ENCODE measurements at regions not wholly inside any gene's neighbourhood (a gene's known extent, or its start where the extent isn't known, plus 50 kb on each side); places are given as distances from the start of the nearest gene placed in this dataset.

DNA sequence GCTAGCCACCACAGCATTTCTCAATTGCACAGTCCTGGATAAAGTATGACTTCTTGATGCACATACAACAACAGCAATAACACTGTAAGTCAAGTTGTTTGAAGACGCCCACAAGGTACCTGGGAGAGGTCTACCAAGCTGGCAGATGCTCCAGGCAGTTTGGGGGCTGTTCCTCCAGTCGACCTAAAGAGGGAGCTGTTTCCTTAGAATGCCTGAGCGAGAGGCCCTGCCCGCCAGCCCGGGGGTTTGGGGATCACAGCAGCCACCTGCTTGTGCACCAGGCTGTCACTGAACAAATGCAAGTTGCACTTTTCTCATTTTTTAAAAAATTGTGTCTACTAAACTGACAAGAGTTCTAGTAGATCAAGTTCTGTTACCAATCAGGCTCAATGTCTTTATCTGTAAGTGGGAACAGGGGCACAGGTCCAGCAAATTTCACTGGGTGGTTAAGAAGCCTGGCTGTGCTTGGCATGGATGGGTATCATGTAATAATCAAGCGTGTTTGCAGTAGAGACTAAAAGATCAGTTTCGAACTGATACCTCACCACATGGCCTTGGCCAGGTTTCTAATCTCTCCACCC is 193.8 kb upstream of the ADO start:
- Histone ChIP-seq H2BK120ac (ENCODE audit: low read depth, low read length, poor library complexity, severe bottlenecking) (no peak overlapping the region), H3K4me1 (ENCODE audit: insufficient read depth, low read length) (no peaks in the 10 kb centered on the region), H3K23ac (ENCODE audit: insufficient read length, low read depth, low read length) (no peak overlapping the region), H2BK20ac (ENCODE audit: low read depth, low read length, poor library complexity, severe bottlenecking) (no peak overlapping the region), H2BK5ac (ENCODE audit: insufficient read length, low read length) (no peak overlapping the region), H4K91ac (ENCODE audit: insufficient read length, low read depth, low read length) (no peak overlapping the region), H3K4ac (ENCODE audit: low read depth, low read length) (no peak overlapping the region), H3K56ac (ENCODE audit: insufficient read length, low read depth, low read length) (no peak overlapping the region), H3K9ac (ENCODE audit: extremely low read depth, insufficient read length, low read length) (no peak overlapping the region), H3K27ac (ENCODE audit: insufficient read length, low read depth, low read length) (no peak overlapping the region), H2BK15ac (ENCODE audit: low read depth, low read length) (no peak overlapping the region), H4K20me1 (ENCODE audit: control insufficient read depth, insufficient read depth, insufficient read length) (no peaks in the 10 kb centered on the region), H3K4me2 (ENCODE audit: insufficient read depth, insufficient read length, low read length) (no peak overlapping the region), H4K5ac (ENCODE audit: insufficient read length, low read depth, low read length) (no peak overlapping the region), H3K79me1 (ENCODE audit: insufficient read depth, low read depth, low read length, poor library complexity, severe bottlenecking) (no peaks in the 10 kb centered on the region), H2AFZ (ENCODE audit: low read length) (no peak overlapping the region), H3K23me2 (ENCODE audit: insufficient read length, low read depth, low read length, poor library complexity, severe bottlenecking) (no peaks in the 10 kb centered on the region), H3K79me2 (ENCODE audit: insufficient read depth, low read length) (no peaks in the 10 kb centered on the region), H3K9me3 (ENCODE audit: control insufficient read depth, low read depth, low read length) (no peaks in the 10 kb centered on the region), H3T11ph (ENCODE audit: low read length) (no peak overlapping the region), H4K8ac (replicated peaks; ENCODE audit: insufficient read length, low read depth, low read length) (no peak overlapping the region), H3K14ac (ENCODE audit: insufficient read depth, low read length) (no peak overlapping the region), H3K18ac (ENCODE audit: insufficient read length, low read depth, low read length) (no peak overlapping the region), H2BK12ac (ENCODE audit: insufficient read length, low read depth, low read length) (no peak overlapping the region), H3K27me3 (ENCODE audit: insufficient read depth, low read length) (no peaks in the 10 kb centered on the region), H2AK5ac (ENCODE audit: insufficient read length, low read length) (no peak overlapping the region)
- H3K9me3 Mint-ChIP-seq = peaks cover 0 to 5% of the 10 kb centered on the region in 2 experiments; a peak in 2 of 5 replicates
- no peaks in the 10 kb centered on the region; a peak in 1 of 7 replicates for H3K36me3 Mint-ChIP-seq (ENCODE audit: insufficient read depth in 1 of 3, low read depth in 3 of 3)
- TF ChIP-seq, protein P1, sequence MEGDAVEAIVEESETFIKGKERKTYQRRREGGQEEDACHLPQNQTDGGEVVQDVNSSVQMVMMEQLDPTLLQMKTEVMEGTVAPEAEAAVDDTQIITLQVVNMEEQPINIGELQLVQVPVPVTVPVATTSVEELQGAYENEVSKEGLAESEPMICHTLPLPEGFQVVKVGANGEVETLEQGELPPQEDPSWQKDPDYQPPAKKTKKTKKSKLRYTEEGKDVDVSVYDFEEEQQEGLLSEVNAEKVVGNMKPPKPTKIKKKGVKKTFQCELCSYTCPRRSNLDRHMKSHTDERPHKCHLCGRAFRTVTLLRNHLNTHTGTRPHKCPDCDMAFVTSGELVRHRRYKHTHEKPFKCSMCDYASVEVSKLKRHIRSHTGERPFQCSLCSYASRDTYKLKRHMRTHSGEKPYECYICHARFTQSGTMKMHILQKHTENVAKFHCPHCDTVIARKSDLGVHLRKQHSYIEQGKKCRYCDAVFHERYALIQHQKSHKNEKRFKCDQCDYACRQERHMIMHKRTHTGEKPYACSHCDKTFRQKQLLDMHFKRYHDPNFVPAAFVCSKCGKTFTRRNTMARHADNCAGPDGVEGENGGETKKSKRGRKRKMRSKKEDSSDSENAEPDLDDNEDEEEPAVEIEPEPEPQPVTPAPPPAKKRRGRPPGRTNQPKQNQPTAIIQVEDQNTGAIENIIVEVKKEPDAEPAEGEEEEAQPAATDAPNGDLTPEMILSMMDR (conservative IDR thresholded peaks at IDR 0.05) = peak; percentile 94
- H3K27me3 Mint-ChIP-seq (ENCODE audit: low read depth) = peaks cover 18% of the 10 kb centered on the region
- no peak overlapping the region; a peak in 1 of 7 replicates for H3K27ac Mint-ChIP-seq
- peak; percentile 84 for DNase-seq
- 0 out of 4 replicates have a peak, but pooled peaks cover 2% of the 10 kb centered on the region in 2 experiments for H3K4me1 Mint-ChIP-seq
- no peak overlapping the region for H3K4me3 Mint-ChIP-seq
- WGBS (ENCODE audit: extremely low coverage, insufficient read length, low lambda C conversion rate) = no CpG with 5 or more reads among the region's 7 CpGs

Measured in H9 (cell line).